Brain microvascular endothelial cell (primary cell): ENCODE measurements at regions not wholly inside any gene's neighbourhood (a gene's known extent, or its start where the extent isn't known, plus 50 kb on each side); places are given as distances from the start of the nearest gene placed in this dataset.

ENCODE experiments used
- DNase-seq: peaks from one replicate; pipeline ENCODE4 v3.0.0-alpha.2; 2020
- H3K27ac ChIP-seq: fragments of 250-450 bp; sonication (Bioruptor Pico); 2 replicates; pipeline ENCODE4 v1.5.1; 2020; ENCODE audit warnings: mild to moderate bottlenecking, moderate library complexity
- H3K27me3 ChIP-seq: fragments of 250-450 bp; sonication (Bioruptor Pico); replicated peaks from 2 replicates; pipeline ENCODE4 v1.5.1; 2020; ENCODE audit warnings: mild to moderate bottlenecking
- H3K36me3 ChIP-seq: fragments of 250-450 bp; sonication (Bioruptor Pico); replicated peaks from 2 replicates; pipeline ENCODE4 v1.5.1; 2020; ENCODE audit warnings: mild to moderate bottlenecking
- H3K4me3 ChIP-seq: 2 replicates; pipeline ENCODE4 v1.5.1; 2011; ENCODE audit warnings: low read depth, mild to moderate bottlenecking, control low read depth, low read length, moderate library complexity
- CTCF ChIP-seq: IDR thresholded peaks from 2 replicates; pipeline ENCODE4 v1.5.1; 2011; ENCODE audit warnings: low read depth, mild to moderate bottlenecking, moderate library complexity, low read length, control low read depth, inconsistent platforms; ENCODE audit errors: missing control alignments
- in situ Hi-C: cut with HindIII; loops from 2 replicates; pipeline ENCODE4 v1.10.0; 2017; ENCODE audit warnings: low sequenced_read_pairs, low pct_ligation_motif_present

GRCh38 chr22:34885852-34886251 lies 180.1 kb upstream of the ISX start:
- no peak overlapping the region for H3K4me3 ChIP-seq

GRCh38 chr22:34886391-34886790 lies 179.6 kb upstream of the ISX start:
- TF ChIP-seq CTCF, result no peak
- no peak overlapping the region for H3K4me3 ChIP-seq
- H3K27ac ChIP-seq, result no peak overlapping the region
- H3K36me3 ChIP-seq, result no peaks in the 10 kb centered on the region
- no peak for DNase-seq
- in situ Hi-C loops, result no loop called here
- no peaks in the 10 kb centered on the region for H3K27me3 ChIP-seq

More at GRCh38 chr22:34885852-34886251, 180.1 kb upstream of the ISX start:
- Histone ChIP-seq H3K36me3 (no peaks in the 10 kb centered on the region), H3K27me3 (no peaks in the 10 kb centered on the region), H3K27ac (no peak overlapping the region)
- in situ Hi-C loops, result no loop called here
- TF ChIP-seq CTCF, result no peak
- DNase-seq, result no peak

- in situ Hi-C loops, result no loop called here
- no peak overlapping the region for H3K4me3 ChIP-seq
- TF ChIP-seq CTCF, result no peak
- H3K27ac ChIP-seq, result no peak overlapping the region
- H3K27me3 ChIP-seq, result no peaks in the 10 kb centered on the region
- no peak for DNase-seq
- H3K36me3 ChIP-seq, result no peaks in the 10 kb centered on the region
Measured at GRCh38 chr22:34886812-34887211, 179.1 kb upstream of the ISX start.

- DNase-seq, result no peak
- in situ Hi-C loops, result no loop called here
- no peak overlapping the region for H3K4me3 ChIP-seq
- no peak overlapping the region for H3K27ac ChIP-seq
- no peak for TF ChIP-seq CTCF
- H3K36me3 ChIP-seq, result no peaks in the 10 kb centered on the region
- no peaks in the 10 kb centered on the region for H3K27me3 ChIP-seq
Measured at GRCh38 chr22:34897126-34897525, 168.8 kb upstream of the ISX start.

GRCh38 chr22:34902335-34902734 lies 163.6 kb upstream of the ISX start:
- no peak for DNase-seq
- H3K27me3 ChIP-seq, result no peaks in the 10 kb centered on the region
- H3K27ac ChIP-seq, result no peak overlapping the region
- no peaks in the 10 kb centered on the region for H3K36me3 ChIP-seq
- no peak overlapping the region for H3K4me3 ChIP-seq
- no peak for TF ChIP-seq CTCF
- in situ Hi-C loops, result no loop called here

GRCh38 chr22:34903416-34903815 lies 162.5 kb upstream of the ISX start:
- no peak for TF ChIP-seq CTCF
- no peak overlapping the region for H3K4me3 ChIP-seq
- in situ Hi-C loops, result no loop called here
- no peaks in the 10 kb centered on the region for H3K27me3 ChIP-seq
- no peak overlapping the region for H3K27ac ChIP-seq
- no peaks in the 10 kb centered on the region for H3K36me3 ChIP-seq
- no peak for DNase-seq
